Mesothelial cell of epicardium (in vitro differentiated cells): ENCODE measurements at regions not wholly inside any gene's neighbourhood (a gene's known extent, or its start where the extent isn't known, plus 50 kb on each side); places are given as distances from the start of the nearest gene placed in this dataset.

Source experiments
- DNase-seq, 2 experiments: peaks; one replicate each; pipeline ENCODE4 v3.0.0; 2021; ENCODE audit warnings: low spot score in 2 of 2; ENCODE audit not compliant: unreplicated experiment in 2 of 2
- H3K27ac Mint-ChIP-seq: 2 replicates; pipeline ENCODE4 v1.8.0; 2021; ENCODE audit warnings: mixed read lengths
- H3K27me3 Mint-ChIP-seq: 2 replicates; pipeline ENCODE4 v1.8.0; 2021; ENCODE audit warnings: low read depth, mixed read lengths
- H3K36me3 Mint-ChIP-seq: 2 replicates; pipeline ENCODE4 v1.8.0; 2021; ENCODE audit warnings: mixed read lengths
- H3K4me1 Mint-ChIP-seq: 2 replicates; pipeline ENCODE4 v1.8.0; 2021; ENCODE audit warnings: mixed read lengths
- H3K4me3 Mint-ChIP-seq: 2 replicates; pipeline ENCODE4 v1.8.0; 2021; ENCODE audit warnings: mild to moderate bottlenecking, moderate library complexity, mixed read lengths
- H3K9me3 Mint-ChIP-seq: 2 replicates; pipeline ENCODE4 v1.8.0; 2021; ENCODE audit warnings: mixed read lengths
- TF ChIP-seq, protein P1 (sequence below): fragments of 200-600 bp; sonication (generic); IDR thresholded peaks from one replicate; pipeline ENCODE4 v1.5.0; 2021; ENCODE audit warnings: antibody characterized with exemption; ENCODE audit not compliant: unreplicated experiment

DNA sequence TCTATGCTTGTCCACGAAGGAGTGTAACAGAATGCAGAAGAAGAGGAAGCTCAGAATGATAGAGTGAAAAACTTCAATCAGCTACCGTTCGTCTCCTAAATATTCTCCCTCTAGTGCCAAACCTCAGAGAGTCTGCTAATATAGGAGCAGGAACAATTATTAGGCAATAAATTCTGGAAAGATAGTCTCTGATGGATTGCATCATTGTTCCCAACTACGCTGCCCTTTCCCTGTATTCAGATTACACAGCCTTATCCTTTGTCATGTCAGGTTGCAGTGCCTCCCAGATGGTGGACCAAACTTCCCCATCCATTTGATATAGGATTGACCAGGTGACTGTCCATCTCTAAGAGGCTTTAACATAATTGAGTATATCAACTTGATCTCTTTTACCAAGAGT lies 811.5 kb upstream of the CHAC2 start:
- H3K27ac Mint-ChIP-seq: no peak overlapping the region
- H3K27me3 Mint-ChIP-seq: no peaks in the 10 kb centered on the region
- no peak for DNase-seq
- peaks cover under 1% of the 10 kb centered on the region for H3K9me3 Mint-ChIP-seq
- no peak overlapping the region for H3K4me3 Mint-ChIP-seq
- H3K4me1 Mint-ChIP-seq: peaks cover 4% of the 10 kb centered on the region
- H3K36me3 Mint-ChIP-seq: no peaks in the 10 kb centered on the region
- TF ChIP-seq, protein P1, sequence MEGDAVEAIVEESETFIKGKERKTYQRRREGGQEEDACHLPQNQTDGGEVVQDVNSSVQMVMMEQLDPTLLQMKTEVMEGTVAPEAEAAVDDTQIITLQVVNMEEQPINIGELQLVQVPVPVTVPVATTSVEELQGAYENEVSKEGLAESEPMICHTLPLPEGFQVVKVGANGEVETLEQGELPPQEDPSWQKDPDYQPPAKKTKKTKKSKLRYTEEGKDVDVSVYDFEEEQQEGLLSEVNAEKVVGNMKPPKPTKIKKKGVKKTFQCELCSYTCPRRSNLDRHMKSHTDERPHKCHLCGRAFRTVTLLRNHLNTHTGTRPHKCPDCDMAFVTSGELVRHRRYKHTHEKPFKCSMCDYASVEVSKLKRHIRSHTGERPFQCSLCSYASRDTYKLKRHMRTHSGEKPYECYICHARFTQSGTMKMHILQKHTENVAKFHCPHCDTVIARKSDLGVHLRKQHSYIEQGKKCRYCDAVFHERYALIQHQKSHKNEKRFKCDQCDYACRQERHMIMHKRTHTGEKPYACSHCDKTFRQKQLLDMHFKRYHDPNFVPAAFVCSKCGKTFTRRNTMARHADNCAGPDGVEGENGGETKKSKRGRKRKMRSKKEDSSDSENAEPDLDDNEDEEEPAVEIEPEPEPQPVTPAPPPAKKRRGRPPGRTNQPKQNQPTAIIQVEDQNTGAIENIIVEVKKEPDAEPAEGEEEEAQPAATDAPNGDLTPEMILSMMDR: no peak

DNA sequence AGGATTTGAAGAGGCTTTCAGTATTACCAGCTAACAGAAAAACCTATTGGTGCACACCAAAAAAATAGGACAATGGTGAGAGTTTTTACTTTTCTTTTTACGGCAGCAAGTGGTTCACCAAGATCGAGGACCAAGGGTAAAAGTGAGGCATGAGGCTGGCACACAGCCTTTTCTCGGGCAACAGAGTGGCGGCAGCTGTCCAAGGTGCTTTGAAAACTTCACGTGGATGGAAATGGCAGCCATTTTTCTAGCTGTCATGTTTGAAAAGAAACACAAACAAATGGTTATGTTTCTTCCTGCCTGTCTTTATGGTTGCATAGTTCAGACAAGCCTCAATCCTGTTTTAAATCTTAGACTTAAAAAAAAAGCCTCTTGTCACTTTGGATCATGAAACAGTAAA lies 812.5 kb upstream of the CHAC2 start:
- Mint-ChIP-seq H3K36me3 (no peaks in the 10 kb centered on the region), H3K27me3 (no peaks in the 10 kb centered on the region), H3K27ac (no peak overlapping the region), H3K4me1 (no peaks in the 10 kb centered on the region), H3K4me3 (no peak overlapping the region), H3K9me3 (peaks cover 10% of the 10 kb centered on the region)
- TF ChIP-seq, protein P1: no peak
- no peak for DNase-seq

- no peaks in the 10 kb centered on the region for H3K4me1 Mint-ChIP-seq
- no peaks in the 10 kb centered on the region for H3K36me3 Mint-ChIP-seq
- no peaks in the 10 kb centered on the region for H3K27me3 Mint-ChIP-seq
- H3K9me3 Mint-ChIP-seq: peaks cover 11% of the 10 kb centered on the region
- H3K4me3 Mint-ChIP-seq: no peak overlapping the region
- no peak overlapping the region for H3K27ac Mint-ChIP-seq
- no peak for DNase-seq
- TF ChIP-seq, protein P1: no peak
These were observed 827.5 kb upstream of the CHAC2 start for GRCh38 chr2:52940101-52940500.

DNA sequence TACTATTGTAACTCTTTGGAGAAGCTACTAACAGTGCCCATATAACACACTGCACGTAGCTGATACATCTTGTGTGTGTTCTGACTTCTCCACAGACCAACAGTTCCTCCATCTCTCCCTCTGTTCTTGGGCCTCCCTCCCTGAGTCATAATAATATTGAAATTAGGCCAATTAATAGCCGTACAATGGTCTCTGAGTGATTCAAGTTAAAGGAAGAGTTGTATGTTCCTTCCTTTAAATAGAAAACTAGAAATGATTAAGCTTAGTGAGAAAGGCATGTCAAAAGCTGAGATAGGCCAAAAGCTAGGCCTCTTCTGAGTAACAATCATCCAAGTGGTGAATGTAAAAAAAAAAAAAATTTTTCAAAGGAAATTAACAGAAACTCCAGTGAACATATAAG lies 828.4 kb upstream of the CHAC2 start:
- Mint-ChIP-seq H3K27me3 (no peaks in the 10 kb centered on the region), H3K9me3 (peaks cover 11% of the 10 kb centered on the region), H3K4me3 (no peak overlapping the region), H3K4me1 (peaks cover 5% of the 10 kb centered on the region), H3K36me3 (no peaks in the 10 kb centered on the region), H3K27ac (no peak overlapping the region)
- DNase-seq: no peak
- TF ChIP-seq, protein P1: no peak

DNA sequence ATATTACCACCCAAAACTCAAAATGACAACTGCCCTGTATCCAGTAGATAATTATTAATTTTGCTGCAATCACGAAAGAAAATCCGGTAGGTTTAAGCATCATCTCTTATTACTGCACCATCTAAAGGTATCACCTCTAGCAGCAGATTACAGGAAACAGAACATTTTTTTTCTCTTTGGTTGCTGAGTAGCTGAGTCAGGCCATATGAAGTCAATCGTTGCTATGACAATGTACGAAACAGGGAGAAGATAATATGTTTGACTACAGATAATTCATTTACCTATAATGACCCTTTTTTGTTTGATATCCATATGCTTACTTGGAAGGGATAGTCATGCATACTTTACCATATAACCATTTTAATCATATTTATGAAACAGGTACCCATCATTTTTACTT lies 831.6 kb upstream of the CHAC2 start:
- no peaks in the 10 kb centered on the region for H3K9me3 Mint-ChIP-seq
- H3K27ac Mint-ChIP-seq: no peak overlapping the region
- H3K4me3 Mint-ChIP-seq: no peak overlapping the region
- no peaks in the 10 kb centered on the region for H3K27me3 Mint-ChIP-seq
- H3K4me1 Mint-ChIP-seq: peaks cover 13% of the 10 kb centered on the region
- no peak for DNase-seq
- no peaks in the 10 kb centered on the region for H3K36me3 Mint-ChIP-seq
- TF ChIP-seq, protein P1: no peak
